GM19238 (cell line): ENCODE measurements at regions not wholly inside any gene's neighbourhood (a gene's known extent, or its start where the extent isn't known, plus 50 kb on each side); places are given as distances from the start of the nearest gene placed in this dataset.

ENCODE experiments used
- DNase-seq: peaks from one replicate; pipeline ENCODE4 v3.0.0; 2011; ENCODE audit warnings: low spot score; ENCODE audit not compliant: insufficient read length

DNA sequence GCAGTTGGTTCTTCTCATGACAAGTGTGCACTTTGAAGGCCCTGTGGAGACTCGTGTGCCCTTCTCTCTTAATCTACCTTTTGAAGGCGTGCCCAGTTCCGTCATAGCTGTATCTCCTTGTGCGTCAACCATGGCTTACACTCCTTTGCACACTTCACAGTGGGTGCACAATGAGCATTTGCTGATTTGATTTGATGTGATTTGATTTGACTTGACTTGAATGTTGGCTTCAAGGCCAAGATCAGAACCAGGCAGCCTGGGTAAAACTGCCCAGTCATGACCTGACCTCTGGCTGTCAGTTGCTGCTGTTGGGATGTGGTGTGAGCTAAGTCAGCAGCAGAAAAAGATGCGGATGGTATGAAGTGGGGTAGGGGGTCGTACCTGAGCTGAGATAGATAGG lies 670.3 kb upstream of the HS6ST1 start:
- DNase-seq, result no peak

DNA sequence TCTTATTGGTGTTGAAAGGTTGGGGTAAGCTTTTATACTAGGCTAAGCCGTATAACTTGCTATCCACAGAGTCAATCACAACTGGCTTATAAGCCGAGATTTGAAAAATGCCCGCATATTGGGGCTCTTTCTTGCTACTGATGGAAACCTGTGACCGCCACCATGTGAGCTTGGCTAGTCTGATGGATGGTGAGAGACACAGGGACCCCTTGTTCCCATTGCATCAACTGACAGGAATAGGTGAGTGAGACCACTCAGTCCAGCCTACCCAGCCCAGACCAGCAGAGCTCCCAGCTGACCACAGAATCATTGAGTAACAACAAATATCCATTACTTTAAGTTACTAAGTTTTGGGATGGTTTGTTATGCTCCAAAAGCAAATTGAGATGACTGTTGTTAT lies 676.4 kb upstream of the HS6ST1 start:
- no peak for DNase-seq

GRCh38 chr2:128996078-128996477 lies 677.4 kb upstream of the HS6ST1 start:
- no peak for DNase-seq

DNA sequence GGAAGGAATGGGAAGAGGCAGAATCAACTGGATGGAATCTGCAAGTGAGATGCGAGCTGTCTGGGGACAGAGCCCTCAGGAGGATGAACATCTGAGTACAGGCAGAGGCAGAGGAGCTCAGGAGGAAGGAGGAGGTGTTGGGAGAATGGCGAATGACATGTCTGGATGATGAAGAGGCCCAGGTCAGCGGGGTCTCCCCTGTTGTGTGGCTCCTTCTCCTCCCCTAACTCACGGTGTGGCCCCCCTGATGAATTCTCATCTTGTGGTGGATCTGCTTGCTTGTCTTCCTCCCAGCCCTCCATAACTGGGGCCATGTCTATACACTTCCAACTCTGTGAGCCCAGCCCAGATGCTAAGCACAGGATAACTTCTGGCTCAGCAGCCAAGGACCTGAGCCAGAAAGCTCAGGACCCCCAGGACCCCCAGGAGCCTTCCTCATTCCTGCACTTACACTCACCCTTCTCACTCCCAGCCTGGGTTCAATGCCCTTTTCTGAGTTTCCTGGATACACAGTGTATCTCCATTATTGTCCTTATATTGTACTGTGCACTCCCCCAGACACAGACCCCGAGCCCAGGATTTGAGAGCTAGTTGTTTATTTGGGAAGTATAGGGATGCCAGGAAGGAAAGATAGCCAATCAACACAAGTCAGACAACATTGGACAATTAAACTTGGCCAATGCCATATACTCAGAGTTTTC lies 678.6 kb upstream of the HS6ST1 start:
- DNase-seq, result no peak

DNA sequence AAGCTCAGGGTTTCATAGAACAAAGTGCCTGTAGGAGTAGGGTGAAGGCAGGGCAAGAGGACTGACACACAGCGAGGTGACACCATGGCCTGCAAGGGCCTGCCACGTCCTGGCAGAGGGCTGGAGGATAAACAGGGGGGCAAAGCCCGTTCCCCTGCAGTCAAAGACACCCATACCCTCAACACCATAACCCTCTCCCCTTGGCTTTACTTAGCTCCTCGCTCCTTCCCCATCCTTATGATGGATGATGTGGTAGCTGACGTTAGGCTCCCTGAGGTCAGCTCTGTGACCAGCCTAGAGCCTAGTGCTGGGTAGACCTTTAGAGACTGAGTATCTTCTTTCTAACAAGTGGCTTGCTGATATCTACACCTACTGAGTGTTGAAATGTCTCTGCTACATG lies 683.3 kb upstream of the HS6ST1 start:
- DNase-seq, result no peak

GRCh38 chr2:129002751-129003150 lies 684.1 kb upstream of the HS6ST1 start:
- no peak for DNase-seq

- DNase-seq, result no peak
These were observed 685.8 kb upstream of the HS6ST1 start for GRCh38 chr2:129004485-129004884.

- DNase-seq, result no peak
These were observed 686.3 kb upstream of the HS6ST1 start for GRCh38 chr2:129004940-129005490.

DNA sequence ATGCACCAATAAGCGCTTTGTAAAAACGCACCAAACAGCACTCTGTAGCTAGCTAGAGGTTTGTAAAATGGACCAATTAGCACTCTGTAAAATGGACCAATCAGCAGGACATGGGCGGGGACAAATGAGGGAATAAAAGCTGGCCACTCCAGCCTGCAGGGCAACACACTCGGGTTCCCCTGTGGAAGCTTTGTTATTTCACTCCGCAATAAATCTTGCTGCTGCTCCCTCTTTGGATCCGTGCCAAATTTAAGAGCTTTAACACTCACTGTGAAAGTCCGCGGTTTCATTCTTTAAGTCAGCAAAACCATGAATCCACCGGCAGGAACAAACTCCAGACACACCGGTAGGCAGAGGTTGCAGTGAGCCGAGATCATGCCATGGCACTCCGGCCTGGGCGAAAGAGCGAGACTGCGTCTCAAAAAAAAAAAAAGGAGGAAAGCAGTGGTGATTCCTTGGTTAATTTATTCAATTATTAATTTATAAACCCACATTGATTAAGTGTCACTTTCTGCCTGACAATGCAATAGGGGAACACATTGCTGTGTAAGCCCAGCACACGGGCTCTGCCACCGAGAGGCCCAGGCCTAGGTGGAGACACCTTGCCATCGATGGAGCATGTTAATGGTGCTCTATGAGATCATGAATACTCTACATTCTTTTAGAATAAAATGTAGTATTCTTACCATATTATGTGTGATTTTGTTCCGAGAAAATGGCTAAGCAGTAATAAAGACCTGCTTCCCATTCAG lies 687.6 kb upstream of the HS6ST1 start:
- DNase-seq, result no peak

DNA sequence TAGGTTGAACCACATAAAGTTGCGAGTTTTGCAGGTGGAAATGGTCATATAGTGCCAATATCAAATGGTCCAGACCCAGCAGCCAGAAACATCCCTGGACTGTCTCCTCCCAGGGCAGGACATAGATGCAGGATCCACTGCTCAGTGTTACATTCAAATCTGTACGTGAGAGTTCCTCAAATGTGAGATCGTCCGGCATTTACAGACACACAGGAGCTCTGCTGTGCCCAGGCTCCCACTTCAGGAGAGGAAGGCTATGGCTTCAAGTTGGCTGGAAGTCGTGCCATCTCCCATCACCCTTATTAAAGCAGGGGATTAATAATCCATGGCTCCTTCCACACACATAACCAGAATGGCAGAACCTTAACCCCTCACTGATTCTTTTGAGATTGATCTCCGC lies 688.2 kb upstream of the HS6ST1 start:
- no peak for DNase-seq

DNA sequence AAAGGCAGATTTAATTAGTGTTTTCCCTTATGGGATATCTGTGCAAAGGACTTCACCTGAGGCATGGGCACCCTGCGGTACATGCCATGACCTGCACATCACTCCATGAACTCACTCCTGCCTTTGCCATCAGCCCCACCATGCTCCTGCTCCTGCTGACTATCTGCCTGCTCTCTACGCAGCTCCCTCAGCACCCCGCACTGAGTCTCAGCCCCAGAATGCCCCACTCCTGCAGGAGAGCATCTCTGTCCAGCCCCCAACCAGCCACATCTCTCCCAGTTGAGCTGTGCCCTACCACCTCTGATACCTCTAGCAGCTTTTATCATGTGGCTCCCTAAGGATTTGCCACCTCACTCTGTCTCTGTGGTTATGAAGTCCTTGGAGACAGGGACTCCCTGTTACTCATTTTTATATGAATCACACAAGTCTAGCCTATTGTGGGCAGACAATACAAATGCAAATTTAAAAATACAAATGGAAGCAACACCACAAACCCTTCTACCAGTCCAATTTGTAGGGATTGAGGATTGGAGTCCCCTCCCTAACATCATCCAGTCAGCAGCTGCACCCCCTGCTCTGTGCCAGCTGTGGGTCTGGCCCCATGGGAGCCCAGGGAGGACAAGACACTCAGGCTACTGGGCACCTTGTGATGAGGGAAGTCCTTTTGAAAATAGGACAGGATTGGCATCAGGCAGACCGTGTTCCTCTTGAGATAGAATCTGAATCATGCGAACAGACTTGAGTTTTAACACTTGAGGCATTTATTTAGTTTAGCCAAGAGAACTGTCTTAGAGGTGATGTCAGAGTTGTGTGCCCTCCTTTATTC lies 689.6 kb upstream of the HS6ST1 start:
- DNase-seq, result no peak

GRCh38 chr2:129008881-129009554 lies 690.4 kb upstream of the HS6ST1 start:
- DNase-seq, result no peak

GRCh38 chr2:129009555-129010146 lies 691.0 kb upstream of the HS6ST1 start:
- no peak for DNase-seq

DNA sequence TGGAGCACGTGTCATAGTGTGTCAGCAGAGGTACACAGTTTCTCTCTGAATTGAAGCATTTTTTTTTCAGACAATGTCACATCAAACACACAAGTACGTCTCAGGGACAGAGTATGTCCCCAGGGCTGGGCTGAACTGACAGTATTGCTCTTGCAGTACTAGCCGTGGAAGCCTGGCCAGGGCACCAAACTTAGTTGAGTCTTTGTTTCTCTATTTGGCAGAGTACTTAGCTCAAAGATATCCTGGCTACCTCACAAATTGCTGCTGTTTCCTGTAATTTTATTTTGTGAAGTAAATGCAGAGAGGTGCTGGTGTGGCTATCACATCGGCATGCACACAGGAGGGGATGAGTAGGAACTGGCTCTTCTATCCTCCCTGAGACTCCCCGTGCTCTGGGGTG lies 691.6 kb upstream of the HS6ST1 start:
- no peak for DNase-seq

GRCh38 chr2:129011466-129012061 lies 692.9 kb upstream of the HS6ST1 start:
- DNase-seq, result no peak

GRCh38 chr2:129014432-129014831 lies 695.8 kb upstream of the HS6ST1 start:
- no peak for DNase-seq

DNA sequence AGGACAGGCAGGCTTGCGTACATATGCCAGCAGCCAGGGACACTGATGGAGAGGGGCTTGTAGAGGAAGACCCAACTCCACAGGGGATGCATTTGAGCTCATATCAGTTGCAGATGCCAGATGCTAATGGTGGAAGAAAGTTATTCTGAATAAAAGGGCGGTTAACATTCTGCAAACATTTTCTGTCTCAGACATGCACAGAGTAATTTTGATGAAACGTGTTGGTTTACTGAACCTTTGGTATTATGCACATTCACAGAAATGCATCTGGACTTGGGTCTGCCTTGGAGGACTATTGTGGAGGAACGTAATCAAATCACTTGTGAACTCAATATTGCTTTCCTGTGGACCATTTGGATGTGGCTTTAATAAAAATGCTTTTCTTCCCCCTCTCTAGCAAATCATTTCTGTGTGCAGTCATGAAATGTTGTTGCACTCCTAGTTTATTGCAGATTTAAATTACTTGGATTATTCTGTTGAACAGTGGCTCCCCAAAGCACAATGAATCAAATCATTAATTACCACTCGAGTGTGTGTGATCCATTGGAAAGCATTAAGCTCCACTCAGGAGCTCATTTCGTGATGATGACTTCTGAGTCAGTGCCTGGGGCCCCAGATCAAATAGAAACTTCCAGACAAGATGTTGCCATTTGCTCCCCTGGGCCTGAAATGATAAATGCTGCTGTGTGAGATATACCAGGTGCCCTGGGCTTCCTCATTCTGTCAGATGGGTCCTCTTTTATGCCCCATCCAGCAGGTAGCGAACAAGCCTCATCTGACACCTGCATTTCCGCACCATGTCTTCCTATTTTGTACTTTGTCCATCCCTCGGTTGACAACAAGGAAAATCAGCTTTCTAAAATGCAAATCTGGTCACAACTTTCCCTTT lies 697.0 kb upstream of the HS6ST1 start:
- DNase-seq, result no peak

DNA sequence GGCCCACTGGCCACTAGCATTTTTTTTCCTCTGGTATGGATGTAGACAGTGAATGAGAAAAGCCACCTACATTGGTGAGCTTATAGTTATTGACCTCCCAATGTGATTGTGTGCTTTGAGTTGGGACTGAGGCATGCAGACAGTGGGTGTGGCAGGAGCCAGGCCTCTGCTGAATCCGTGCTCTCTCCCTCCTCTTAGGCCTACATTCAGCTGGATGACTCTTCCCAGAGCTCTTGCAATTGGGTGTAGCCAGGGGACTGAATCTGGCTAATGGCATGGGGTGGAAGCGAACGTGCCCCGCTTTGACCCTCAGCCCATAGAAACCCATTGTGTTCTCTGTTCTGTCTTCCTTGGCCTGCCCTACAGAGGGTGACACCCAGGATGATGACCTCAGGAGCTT lies 698.3 kb upstream of the HS6ST1 start:
- DNase-seq, result no peak

- DNase-seq, result no peak
These were observed 706.1 kb upstream of the HS6ST1 start for GRCh38 chr2:129024796-129025195.

GRCh38 chr2:129035992-129036391 lies 717.3 kb upstream of the HS6ST1 start:
- no peak for DNase-seq
